ENCODE measurements at regions not wholly inside any gene's neighbourhood (a gene's known extent, or its start where the extent isn't known, plus 50 kb on each side); places are given as distances from the start of the nearest gene placed in this dataset.

GRCh38 chr12:111143271-111143670, 222.9 kb upstream of the MYL2 start:
- ChIA-PET CTCF (no interaction called here), POLR2A (no interaction called here)
- H3K79me2 ChIP-seq (ENCODE audit: control insufficient read depth, insufficient read depth, low read length), result no peaks in the 10 kb centered on the region
- peaks cover 0 to 5% (median 3%) of the 10 kb centered on the region in 3 donors for H3K9me3 ChIP-seq (ENCODE audit: control extremely low read depth in 1 of 3, control insufficient read depth in 2 of 3, insufficient read depth in 1 of 3, low read length in 2 of 3)
- H3K4me1 Mint-ChIP-seq, result no peaks in the 10 kb centered on the region
- H3K4me1 ChIP-seq (ENCODE audit: control insufficient read depth in 2 of 2, insufficient read depth in 2 of 2, low read length in 2 of 2), result no peaks in the 10 kb centered on the region
- no peak overlapping the region for H3K9ac ChIP-seq (ENCODE audit: low read length)
- no peak overlapping the region for H3K27ac ChIP-seq (ENCODE audit: low read length in 2 of 2)
- peaks cover 0 to 6% (median 2%) of the 10 kb centered on the region in 4 experiments for H3K27me3 ChIP-seq (replicated peaks in 1 of 4; ENCODE audit: control extremely low read depth in 1 of 4, control insufficient read depth in 3 of 4, insufficient read depth in 4 of 4, low read length in 3 of 4)
- H3K4me3 ChIP-seq (ENCODE audit: control extremely low read depth in 1 of 5, extremely low read depth in 1 of 5, insufficient read depth in 1 of 5, low read depth in 2 of 5, low read length in 4 of 5), result no peak overlapping the region
- peaks cover 24% of the 10 kb centered on the region for H3K27me3 Mint-ChIP-seq
- H3K4me3 Mint-ChIP-seq, result no peak overlapping the region
- no peak overlapping the region for H3K27ac Mint-ChIP-seq
- no peaks in the 10 kb centered on the region for H4K20me1 ChIP-seq (ENCODE audit: control insufficient read depth, insufficient read depth, low read length, poor library complexity, severe bottlenecking)
- no peak overlapping the region for H2AFZ ChIP-seq (ENCODE audit: insufficient read depth, low read depth, low read length, poor library complexity, severe bottlenecking)
- DNase-seq (no peak), ATAC-seq (ENCODE audit: low read depth) (no peak)
- H3K9me3 Mint-ChIP-seq (ENCODE audit: insufficient read depth), result peaks cover 3% of the 10 kb centered on the region
- H3K4me2 ChIP-seq (replicated peaks; ENCODE audit: low read depth, low read length, poor library complexity, severe bottlenecking), result no peak overlapping the region
- H3K36me3 ChIP-seq (replicated peaks in 1 of 2; ENCODE audit: control extremely low read depth in 1 of 2, control insufficient read depth in 1 of 2, extremely low read depth in 1 of 2, insufficient read depth in 2 of 2, low read length in 1 of 2), result no peaks in the 10 kb centered on the region
- intact Hi-C loops (cut with micrococcal nuclease), result no loop called here
- WGBS (ENCODE audit: insufficient coverage), result 92% methylated on average over 4 of the region's 11 CpGs
- no peak for TF ChIP-seq EZH2 (IDR thresholded peaks at IDR 0.05; ENCODE audit: borderline replicate concordance, insufficient read depth, low read depth, low read length, poor library complexity, severe bottlenecking)
- TF ChIP-seq, protein P1, sequence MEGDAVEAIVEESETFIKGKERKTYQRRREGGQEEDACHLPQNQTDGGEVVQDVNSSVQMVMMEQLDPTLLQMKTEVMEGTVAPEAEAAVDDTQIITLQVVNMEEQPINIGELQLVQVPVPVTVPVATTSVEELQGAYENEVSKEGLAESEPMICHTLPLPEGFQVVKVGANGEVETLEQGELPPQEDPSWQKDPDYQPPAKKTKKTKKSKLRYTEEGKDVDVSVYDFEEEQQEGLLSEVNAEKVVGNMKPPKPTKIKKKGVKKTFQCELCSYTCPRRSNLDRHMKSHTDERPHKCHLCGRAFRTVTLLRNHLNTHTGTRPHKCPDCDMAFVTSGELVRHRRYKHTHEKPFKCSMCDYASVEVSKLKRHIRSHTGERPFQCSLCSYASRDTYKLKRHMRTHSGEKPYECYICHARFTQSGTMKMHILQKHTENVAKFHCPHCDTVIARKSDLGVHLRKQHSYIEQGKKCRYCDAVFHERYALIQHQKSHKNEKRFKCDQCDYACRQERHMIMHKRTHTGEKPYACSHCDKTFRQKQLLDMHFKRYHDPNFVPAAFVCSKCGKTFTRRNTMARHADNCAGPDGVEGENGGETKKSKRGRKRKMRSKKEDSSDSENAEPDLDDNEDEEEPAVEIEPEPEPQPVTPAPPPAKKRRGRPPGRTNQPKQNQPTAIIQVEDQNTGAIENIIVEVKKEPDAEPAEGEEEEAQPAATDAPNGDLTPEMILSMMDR (IDR thresholded peaks at IDR 0.05), result no peak

DNA sequence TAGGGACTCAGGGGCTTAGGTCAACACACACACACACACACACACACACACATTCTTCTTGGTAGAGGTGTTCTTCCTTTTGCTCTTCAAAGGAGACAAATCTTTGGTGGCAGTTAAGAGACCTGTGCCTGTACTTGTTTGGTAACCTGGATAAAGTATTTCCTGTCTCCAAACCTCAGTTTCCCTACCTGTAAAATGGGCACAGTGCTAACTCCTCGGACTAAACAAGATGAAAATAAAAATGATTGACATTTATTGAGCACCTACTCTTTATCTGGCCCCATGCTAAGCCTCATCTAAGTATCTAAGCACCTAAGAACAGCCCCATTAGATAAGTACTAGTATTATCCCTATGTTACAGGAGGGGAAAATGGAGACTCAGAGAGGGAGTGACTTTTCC, 220.8 kb upstream of the MYL2 start:
- ChIA-PET POLR2A (no interaction called here), CTCF (no interaction called here)
- Histone ChIP-seq H3K4me3 (ENCODE audit: control extremely low read depth in 1 of 5, extremely low read depth in 1 of 5, insufficient read depth in 1 of 5, low read depth in 2 of 5, low read length in 4 of 5) (no peak overlapping the region), H3K9ac (ENCODE audit: low read length) (no peak overlapping the region), H3K9me3 (ENCODE audit: control extremely low read depth in 1 of 3, control insufficient read depth in 2 of 3, insufficient read depth in 1 of 3, low read length in 2 of 3) (no peaks in the 10 kb centered on the region), H3K4me1 (ENCODE audit: control insufficient read depth in 2 of 2, insufficient read depth in 2 of 2, low read length in 2 of 2) (no peaks in the 10 kb centered on the region), H4K20me1 (ENCODE audit: control insufficient read depth, insufficient read depth, low read length, poor library complexity, severe bottlenecking) (no peaks in the 10 kb centered on the region), H3K79me2 (ENCODE audit: control insufficient read depth, insufficient read depth, low read length) (no peaks in the 10 kb centered on the region), H3K27ac (ENCODE audit: low read length in 2 of 2) (no peak overlapping the region), H3K36me3 (replicated peaks in 1 of 2; ENCODE audit: control extremely low read depth in 1 of 2, control insufficient read depth in 1 of 2, extremely low read depth in 1 of 2, insufficient read depth in 2 of 2, low read length in 1 of 2) (no peaks in the 10 kb centered on the region), H2AFZ (ENCODE audit: insufficient read depth, low read depth, low read length, poor library complexity, severe bottlenecking) (no peak overlapping the region), H3K27me3 (replicated peaks in 1 of 4; ENCODE audit: control extremely low read depth in 1 of 4, control insufficient read depth in 3 of 4, insufficient read depth in 4 of 4, low read length in 3 of 4) (peaks cover 0 to 3% (median 0%) of the 10 kb centered on the region in 4 experiments), H3K4me2 (replicated peaks; ENCODE audit: low read depth, low read length, poor library complexity, severe bottlenecking) (no peak overlapping the region)
- no peak for ATAC-seq (ENCODE audit: low read depth)
- H3K27ac Mint-ChIP-seq, result no peak overlapping the region
- intact Hi-C loops (cut with micrococcal nuclease), result no loop called here
- no CpG with 5 or more reads among the region's 1 CpG for WGBS (ENCODE audit: insufficient coverage)
- TF ChIP-seq, protein P1 (IDR thresholded peaks at IDR 0.05), result no peak
- no peak for TF ChIP-seq EZH2 (IDR thresholded peaks at IDR 0.05; ENCODE audit: borderline replicate concordance, insufficient read depth, low read depth, low read length, poor library complexity, severe bottlenecking)
- H3K27me3 Mint-ChIP-seq, result peaks cover 28% of the 10 kb centered on the region
- H3K4me1 Mint-ChIP-seq, result no peaks in the 10 kb centered on the region
- H3K4me3 Mint-ChIP-seq, result no peak overlapping the region
- H3K9me3 Mint-ChIP-seq (ENCODE audit: insufficient read depth), result no peaks in the 10 kb centered on the region
- DNase-seq, result no peak
